ENCODE measurements at regions not wholly inside any gene's neighbourhood (a gene's known extent, or its start where the extent isn't known, plus 50 kb on each side); places are given as distances from the start of the nearest gene placed in this dataset.

DNA sequence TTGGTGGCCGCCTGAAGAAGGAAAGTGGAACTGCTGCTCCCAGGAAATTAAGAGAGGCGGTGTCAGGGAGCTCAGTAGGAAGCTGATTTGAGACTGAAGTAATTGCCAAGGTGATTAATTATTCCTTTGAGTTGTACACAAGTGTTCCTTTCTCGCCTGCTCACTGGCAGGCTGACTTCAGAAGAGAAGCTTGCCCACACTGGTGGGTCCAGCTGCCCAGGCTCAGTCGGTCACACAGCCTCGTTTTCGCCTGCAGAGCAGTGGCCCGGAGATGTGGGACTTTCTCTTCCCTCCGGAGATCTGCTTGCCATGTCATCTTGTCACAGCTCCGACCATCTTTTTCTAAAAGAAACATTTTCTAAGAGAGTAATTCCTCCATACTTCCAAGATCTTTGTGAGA is 478.0 kb downstream of the MCTP2 start:
- Histone ChIP-seq H3K4me3 (ENCODE audit: low read length in 2 of 2) (no peak overlapping the region), H3K9me3 (ENCODE audit: control insufficient read depth, low read length) (no peaks in the 10 kb centered on the region), H3K36me3 (ENCODE audit: control insufficient read depth in 1 of 2, insufficient read depth in 2 of 2, low read length in 1 of 2) (no peaks in the 10 kb centered on the region), H3K27ac (ENCODE audit: low read depth in 1 of 2, low read length in 2 of 2) (no peak overlapping the region), H3K27me3 (ENCODE audit: control insufficient read depth in 1 of 2, insufficient read depth in 2 of 2, low read length in 1 of 2) (no peaks in the 10 kb centered on the region), H3K4me1 (ENCODE audit: control insufficient read depth in 1 of 2, insufficient read depth in 2 of 2, low read length in 2 of 2) (peaks cover 0 to 2% of the 10 kb centered on the region in 2 donors)
- DNase-seq (no peak), ATAC-seq (ENCODE audit: low FRiP score) (no peak)
- 93 to 95% methylated on average over 9 of the region's 9 CpGs for WGBS, 2 donors
- intact Hi-C loops (cut with DNase I), result no loop called here

- no peaks in the 10 kb centered on the region for H3K36me3 ChIP-seq (ENCODE audit: control insufficient read depth in 1 of 2, insufficient read depth in 2 of 2, low read length in 1 of 2)
- no peak overlapping the region for H3K4me3 ChIP-seq (ENCODE audit: low read length in 2 of 2)
- ATAC-seq (ENCODE audit: low FRiP score), result no peak
- H3K9me3 ChIP-seq (ENCODE audit: control insufficient read depth, low read length), result no peaks in the 10 kb centered on the region
- H3K4me1 ChIP-seq (ENCODE audit: control insufficient read depth in 1 of 2, insufficient read depth in 2 of 2, low read length in 2 of 2), result no peaks in the 10 kb centered on the region
- DNase-seq, result no peak
- no peaks in the 10 kb centered on the region for H3K27me3 ChIP-seq (ENCODE audit: control insufficient read depth in 1 of 2, insufficient read depth in 2 of 2, low read length in 1 of 2)
- WGBS, 2 donors, result 77 to 88% methylated on average over 2 of the region's 2 CpGs
- intact Hi-C loops (cut with DNase I), result no loop called here
- H3K27ac ChIP-seq (ENCODE audit: low read depth in 1 of 2, low read length in 2 of 2), result no peak overlapping the region
Measured at GRCh38 chr15:94722024-94722636, 490.8 kb downstream of the MCTP2 start.

- ATAC-seq (ENCODE audit: low FRiP score) (no peak), DNase-seq (no peak)
- no peaks in the 10 kb centered on the region for H3K4me1 ChIP-seq (ENCODE audit: control insufficient read depth in 1 of 2, insufficient read depth in 2 of 2, low read length in 2 of 2)
- no peaks in the 10 kb centered on the region for H3K9me3 ChIP-seq (ENCODE audit: control insufficient read depth, low read length)
- H3K4me3 ChIP-seq (ENCODE audit: low read length in 2 of 2), result no peak overlapping the region
- no peaks in the 10 kb centered on the region for H3K27me3 ChIP-seq (ENCODE audit: control insufficient read depth in 1 of 2, insufficient read depth in 2 of 2, low read length in 1 of 2)
- 19 to 37% methylated on average over 2 of the region's 2 CpGs for WGBS, 2 donors
- H3K36me3 ChIP-seq (ENCODE audit: control insufficient read depth in 1 of 2, insufficient read depth in 2 of 2, low read length in 1 of 2), result no peaks in the 10 kb centered on the region
- no peak overlapping the region for H3K27ac ChIP-seq (ENCODE audit: low read depth in 1 of 2, low read length in 2 of 2)
- intact Hi-C loops (cut with DNase I), result no loop called here
Measured at GRCh38 chr15:94723801-94724200, 492.4 kb downstream of the MCTP2 start.

DNA sequence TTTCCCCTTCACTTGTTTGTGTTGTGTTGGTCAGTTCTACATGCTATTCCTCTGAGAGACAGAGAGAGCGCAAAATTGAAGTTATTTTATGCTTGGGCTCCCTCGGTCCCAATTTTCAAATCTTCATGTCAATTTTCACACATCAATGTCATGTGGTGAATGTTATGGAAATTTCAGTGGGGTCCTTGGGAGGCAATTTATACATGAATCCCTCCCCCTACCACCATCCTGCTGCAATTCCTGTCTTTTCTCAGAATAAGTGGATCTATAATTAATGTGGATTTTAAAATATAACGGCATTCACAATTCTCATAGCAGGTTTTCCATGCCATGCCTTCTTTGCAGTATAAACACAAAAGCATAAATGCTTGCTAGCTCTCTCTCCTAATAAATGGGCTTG is 499.9 kb downstream of the MCTP2 start:
- no peak for DNase-seq
- WGBS, 2 donors, result 51 to 66% methylated on average over 3 of the region's 3 CpGs

DNA sequence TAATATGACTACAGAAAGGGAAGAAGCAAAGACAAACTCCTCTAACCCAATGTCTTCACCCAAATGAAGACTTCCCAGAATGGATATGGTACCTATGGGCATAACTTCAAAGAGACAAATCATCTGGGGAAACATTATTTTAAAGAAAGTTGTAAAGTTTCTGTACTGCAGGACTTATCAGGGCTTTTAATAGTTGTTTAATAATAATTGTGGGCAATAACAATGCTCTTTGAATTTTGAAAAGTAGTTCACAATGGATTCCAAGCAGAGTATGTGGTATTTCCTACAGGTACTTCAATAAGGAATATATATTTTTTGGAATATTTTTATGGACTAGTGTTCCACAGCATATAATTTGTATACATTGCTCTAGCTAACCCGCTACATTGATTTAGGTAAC is 503.1 kb downstream of the MCTP2 start:
- 98 to 100% methylated on average over 1 of the region's 1 CpG for WGBS, 2 donors
- Histone ChIP-seq H3K4me3 (ENCODE audit: low read length in 2 of 2) (no peak overlapping the region), H3K9me3 (ENCODE audit: control insufficient read depth, low read length) (peaks cover 1% of the 10 kb centered on the region), H3K4me1 (ENCODE audit: control insufficient read depth in 1 of 2, insufficient read depth in 2 of 2, low read length in 2 of 2) (no peaks in the 10 kb centered on the region), H3K27me3 (ENCODE audit: control insufficient read depth in 1 of 2, insufficient read depth in 2 of 2, low read length in 1 of 2) (no peaks in the 10 kb centered on the region), H3K36me3 (ENCODE audit: control insufficient read depth in 1 of 2, insufficient read depth in 2 of 2, low read length in 1 of 2) (no peaks in the 10 kb centered on the region), H3K27ac (ENCODE audit: low read depth in 1 of 2, low read length in 2 of 2) (no peak overlapping the region)
- intact Hi-C loops (cut with DNase I), result no loop called here
- no peak for ATAC-seq (ENCODE audit: low FRiP score)
- no peak for DNase-seq

More for the DNA sequence above, 499.9 kb downstream of the MCTP2 start:
- intact Hi-C loops (cut with DNase I), result no loop called here
- Histone ChIP-seq H3K27ac (ENCODE audit: low read depth in 1 of 2, low read length in 2 of 2) (no peak overlapping the region), H3K27me3 (ENCODE audit: control insufficient read depth in 1 of 2, insufficient read depth in 2 of 2, low read length in 1 of 2) (no peaks in the 10 kb centered on the region), H3K4me1 (ENCODE audit: control insufficient read depth in 1 of 2, insufficient read depth in 2 of 2, low read length in 2 of 2) (no peaks in the 10 kb centered on the region), H3K36me3 (ENCODE audit: control insufficient read depth in 1 of 2, insufficient read depth in 2 of 2, low read length in 1 of 2) (no peaks in the 10 kb centered on the region), H3K9me3 (ENCODE audit: control insufficient read depth, low read length) (no peaks in the 10 kb centered on the region), H3K4me3 (ENCODE audit: low read length in 2 of 2) (no peak overlapping the region)
- ATAC-seq (ENCODE audit: low FRiP score), result no peak

DNA sequence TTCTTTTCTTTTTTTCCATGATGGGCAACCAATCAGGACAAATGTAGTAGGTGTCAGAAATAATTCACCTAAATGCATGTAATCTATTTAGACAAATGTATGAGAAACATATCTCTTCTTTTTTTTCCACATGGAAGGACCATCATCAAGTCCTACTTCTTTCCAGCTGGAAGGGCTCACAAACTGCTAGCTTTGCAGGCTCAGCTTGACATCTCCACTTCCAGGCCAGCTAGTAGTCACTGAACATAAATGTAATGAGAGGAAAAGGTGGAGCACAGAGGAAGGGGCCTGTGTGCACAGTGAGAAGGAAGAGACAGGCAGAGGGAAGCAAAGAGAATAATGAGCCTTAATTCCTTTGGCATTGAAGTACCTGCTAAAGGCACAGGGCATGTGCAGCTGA is 504.9 kb downstream of the MCTP2 start:
- intact Hi-C loops (cut with DNase I), result no loop called here
- no peak for ATAC-seq (ENCODE audit: low FRiP score)
- H3K9me3 ChIP-seq (ENCODE audit: control insufficient read depth, low read length), result peaks cover 1% of the 10 kb centered on the region

GRCh38 chr15:94739639-94740038 is 508.3 kb downstream of the MCTP2 start:
- 87 to 90% methylated on average over 3 of the region's 3 CpGs for WGBS, 2 donors
- no peaks in the 10 kb centered on the region for H3K4me1 ChIP-seq (ENCODE audit: control insufficient read depth in 1 of 2, insufficient read depth in 2 of 2, low read length in 2 of 2)
- ATAC-seq (ENCODE audit: low FRiP score), result no peak
- no peaks in the 10 kb centered on the region for H3K27me3 ChIP-seq (ENCODE audit: control insufficient read depth in 1 of 2, insufficient read depth in 2 of 2, low read length in 1 of 2)
- no peak overlapping the region for H3K27ac ChIP-seq (ENCODE audit: low read depth in 1 of 2, low read length in 2 of 2)
- no peak for DNase-seq
- peaks cover 1% of the 10 kb centered on the region for H3K9me3 ChIP-seq (ENCODE audit: control insufficient read depth, low read length)
- H3K36me3 ChIP-seq (ENCODE audit: control insufficient read depth in 1 of 2, insufficient read depth in 2 of 2, low read length in 1 of 2), result no peaks in the 10 kb centered on the region
- no peak overlapping the region for H3K4me3 ChIP-seq (ENCODE audit: low read length in 2 of 2)
- intact Hi-C loops (cut with DNase I), result no loop called here

More for the DNA sequence above, 504.9 kb downstream of the MCTP2 start:
- Histone ChIP-seq H3K36me3 (ENCODE audit: control insufficient read depth in 1 of 2, insufficient read depth in 2 of 2, low read length in 1 of 2) (no peaks in the 10 kb centered on the region), H3K27ac (ENCODE audit: low read depth in 1 of 2, low read length in 2 of 2) (no peak overlapping the region), H3K4me1 (ENCODE audit: control insufficient read depth in 1 of 2, insufficient read depth in 2 of 2, low read length in 2 of 2) (no peaks in the 10 kb centered on the region), H3K4me3 (ENCODE audit: low read length in 2 of 2) (no peak overlapping the region), H3K27me3 (ENCODE audit: control insufficient read depth in 1 of 2, insufficient read depth in 2 of 2, low read length in 1 of 2) (no peaks in the 10 kb centered on the region)
- DNase-seq, result no peak

- ATAC-seq (ENCODE audit: low FRiP score) (no peak), DNase-seq (no peak)
- Histone ChIP-seq H3K9me3 (ENCODE audit: control insufficient read depth, low read length) (peaks cover 1% of the 10 kb centered on the region), H3K4me1 (ENCODE audit: control insufficient read depth in 1 of 2, insufficient read depth in 2 of 2, low read length in 2 of 2) (no peaks in the 10 kb centered on the region), H3K27me3 (ENCODE audit: control insufficient read depth in 1 of 2, insufficient read depth in 2 of 2, low read length in 1 of 2) (no peaks in the 10 kb centered on the region), H3K36me3 (ENCODE audit: control insufficient read depth in 1 of 2, insufficient read depth in 2 of 2, low read length in 1 of 2) (no peaks in the 10 kb centered on the region), H3K27ac (ENCODE audit: low read depth in 1 of 2, low read length in 2 of 2) (no peak overlapping the region), H3K4me3 (ENCODE audit: low read length in 2 of 2) (no peak overlapping the region)
- 35 to 71% methylated on average over 2 of the region's 2 CpGs for WGBS, 2 donors
- intact Hi-C loops (cut with DNase I), result no loop called here
Measured at GRCh38 chr15:94740469-94740868, 509.1 kb downstream of the MCTP2 start.

DNA sequence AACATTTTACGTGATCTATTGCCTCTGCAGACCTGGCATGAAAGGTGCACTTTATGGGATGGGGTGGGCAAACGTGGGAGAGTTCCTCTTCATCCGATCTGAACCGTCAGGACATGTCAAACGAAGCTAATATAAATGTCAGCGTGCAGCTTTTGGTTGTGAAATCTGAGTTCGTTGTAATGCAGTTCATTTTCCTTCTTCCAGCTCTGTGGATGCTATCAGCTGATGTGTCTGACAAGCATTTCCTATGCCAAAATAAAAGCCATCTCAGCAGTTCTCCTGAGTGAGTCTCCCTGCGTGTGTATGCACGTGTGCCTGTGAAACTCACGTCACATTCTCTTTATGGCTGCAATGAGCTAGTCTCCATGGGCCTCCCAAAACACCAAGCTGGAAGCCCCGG is 512.3 kb downstream of the MCTP2 start:
- ATAC-seq (ENCODE audit: low FRiP score), result no peak
- H3K9me3 ChIP-seq (ENCODE audit: control insufficient read depth, low read length), result no peaks in the 10 kb centered on the region
- H3K4me3 ChIP-seq (ENCODE audit: low read length in 2 of 2), result no peak overlapping the region
- WGBS, 2 donors, result 17 to 22% methylated on average over 11 of the region's 11 CpGs
- intact Hi-C loops (cut with DNase I), result no loop called here
- no peaks in the 10 kb centered on the region for H3K27me3 ChIP-seq (ENCODE audit: control insufficient read depth in 1 of 2, insufficient read depth in 2 of 2, low read length in 1 of 2)
- H3K4me1 ChIP-seq (ENCODE audit: control insufficient read depth in 1 of 2, insufficient read depth in 2 of 2, low read length in 2 of 2), result no peaks in the 10 kb centered on the region
- no peak for DNase-seq
- no peaks in the 10 kb centered on the region for H3K36me3 ChIP-seq (ENCODE audit: control insufficient read depth in 1 of 2, insufficient read depth in 2 of 2, low read length in 1 of 2)
- H3K27ac ChIP-seq (ENCODE audit: low read depth in 1 of 2, low read length in 2 of 2), result no peak overlapping the region

Measured in aorta (tissue), 5 donors.